Thoracic aorta (tissue), 2 donors: ENCODE measurements at regions not wholly inside any gene's neighbourhood (a gene's known extent, or its start where the extent isn't known, plus 50 kb on each side); places are given as distances from the start of the nearest gene placed in this dataset.

ENCODE experiments used
- ATAC-seq: fragments of 150-250 bp; one replicate; pipeline ENCODE4 v1.8.0; 2017; ENCODE audit warnings: low read depth; ENCODE audit not compliant: insufficient number of reproducible peaks, low FRiP score
- DNase-seq: peaks from one replicate; pipeline ENCODE4 v3.0.0-alpha.2; 2020; ENCODE audit warnings: low spot score
- H3K27ac ChIP-seq, 2 donors: fragments of 200-600 bp; sonication (generic); 1 replicate in 1 of 2; 2 replicates in 1 of 2; pipeline ENCODE4 v1.5.1; 2016; ENCODE audit warnings: mild to moderate bottlenecking in 2 of 2, moderate library complexity in 2 of 2
- H3K27me3 ChIP-seq: fragments of 200-600 bp; sonication (generic); replicated peaks from 2 replicates; pipeline ENCODE4 v1.6.0; 2016; ENCODE audit warnings: mild to moderate bottlenecking; ENCODE audit not compliant: insufficient read depth
- H3K36me3 ChIP-seq: fragments of 200-600 bp; sonication (generic); one replicate; pipeline ENCODE4 v1.5.1; 2016
- H3K4me1 ChIP-seq, 2 donors: fragments of 200-600 bp; sonication (generic); 1 replicate in 1 of 2; 2 replicates in 1 of 2; pipeline versions ENCODE4 v1.5.1 to v1.6.0; 2016; ENCODE audit warnings: low read depth in 2 of 2, mild to moderate bottlenecking in 1 of 2; ENCODE audit not compliant: control insufficient read depth in 1 of 2
- H3K4me3 ChIP-seq: fragments of 200-600 bp; sonication (generic); 2 replicates; pipeline ENCODE4 v1.5.1; 2016; ENCODE audit warnings: mild to moderate bottlenecking
- H3K9me3 ChIP-seq: fragments of 200-600 bp; sonication (generic); 2 replicates; pipeline ENCODE4 v1.5.1; 2016
- CTCF ChIP-seq: fragments of 200-600 bp; sonication (generic); IDR thresholded peaks from one replicate; pipeline ENCODE4 v1.5.1; 2019; ENCODE audit warnings: antibody characterized with exemption

- H3K9me3 ChIP-seq, result no peaks in the 10 kb centered on the region
- no peaks in the 10 kb centered on the region for H3K27me3 ChIP-seq
- H3K4me1 ChIP-seq, result no peaks in the 10 kb centered on the region
- DNase-seq (no peak), ATAC-seq (no peak)
- no peak for TF ChIP-seq CTCF
- no peaks in the 10 kb centered on the region for H3K36me3 ChIP-seq
- H3K27ac ChIP-seq, result no peak overlapping the region
- no peak overlapping the region for H3K4me3 ChIP-seq
Measured at GRCh38 chr11:110809417-110810199, 97.4 kb upstream of the ARHGAP20 start.

- ATAC-seq (no peak), DNase-seq (no peak)
- Histone ChIP-seq H3K9me3 (no peaks in the 10 kb centered on the region), H3K4me1 (no peaks in the 10 kb centered on the region), H3K4me3 (no peak overlapping the region), H3K27ac (no peak overlapping the region), H3K27me3 (no peaks in the 10 kb centered on the region), H3K36me3 (no peaks in the 10 kb centered on the region)
- no peak for TF ChIP-seq CTCF
Measured at GRCh38 chr11:110808248-110808647, 96.0 kb upstream of the ARHGAP20 start.

DNA sequence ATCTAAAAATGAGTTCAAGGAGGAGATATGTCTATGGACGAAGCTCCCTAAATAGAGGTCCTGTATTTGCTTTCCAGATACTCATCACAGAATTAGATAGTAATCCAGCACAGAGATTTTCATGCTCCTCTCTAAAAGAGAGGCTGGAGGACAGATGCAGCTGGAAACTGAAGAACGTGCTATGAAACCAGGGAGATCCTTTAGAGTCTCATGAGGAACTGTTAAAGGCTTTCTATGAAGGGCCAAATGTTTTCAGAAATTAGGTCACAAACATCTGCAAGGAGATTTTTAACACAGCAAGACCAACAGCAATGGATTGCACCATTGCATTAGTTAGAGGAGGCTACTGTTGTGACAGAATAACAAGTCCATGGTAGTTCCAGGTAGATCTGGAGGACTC lies 95.6 kb upstream of the ARHGAP20 start:
- ATAC-seq (no peak), DNase-seq (no peak)
- Histone ChIP-seq H3K27ac (no peak overlapping the region), H3K4me1 (no peaks in the 10 kb centered on the region), H3K36me3 (no peaks in the 10 kb centered on the region), H3K4me3 (no peak overlapping the region), H3K27me3 (no peaks in the 10 kb centered on the region), H3K9me3 (no peaks in the 10 kb centered on the region)
- TF ChIP-seq CTCF, result no peak

DNA sequence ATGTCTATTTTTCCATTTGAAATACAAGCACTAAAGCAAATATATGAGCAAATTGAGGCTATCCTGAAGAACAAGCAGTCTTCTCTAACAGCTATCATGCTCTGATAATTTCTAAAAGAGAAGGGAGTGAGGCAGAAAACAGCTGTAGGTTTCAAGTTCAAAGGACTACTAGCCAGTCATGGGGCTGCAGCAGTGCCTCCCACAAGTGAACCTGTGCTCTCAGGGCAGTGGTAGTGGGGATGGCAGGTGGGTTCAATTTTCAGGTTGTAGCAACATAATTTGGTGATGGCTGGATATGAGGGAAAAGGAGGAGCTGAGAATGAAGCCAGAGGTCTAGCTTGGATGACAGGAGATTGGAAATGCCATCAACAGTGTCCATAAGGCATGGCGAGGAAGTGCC lies 93.5 kb upstream of the ARHGAP20 start:
- no peak for TF ChIP-seq CTCF
- no peak overlapping the region for H3K4me3 ChIP-seq
- H3K27me3 ChIP-seq, result no peaks in the 10 kb centered on the region
- no peaks in the 10 kb centered on the region for H3K36me3 ChIP-seq
- no peaks in the 10 kb centered on the region for H3K9me3 ChIP-seq
- ATAC-seq, result no peak
- DNase-seq, result no peak
- H3K4me1 ChIP-seq, result no peaks in the 10 kb centered on the region
- H3K27ac ChIP-seq, result no peak overlapping the region

DNA sequence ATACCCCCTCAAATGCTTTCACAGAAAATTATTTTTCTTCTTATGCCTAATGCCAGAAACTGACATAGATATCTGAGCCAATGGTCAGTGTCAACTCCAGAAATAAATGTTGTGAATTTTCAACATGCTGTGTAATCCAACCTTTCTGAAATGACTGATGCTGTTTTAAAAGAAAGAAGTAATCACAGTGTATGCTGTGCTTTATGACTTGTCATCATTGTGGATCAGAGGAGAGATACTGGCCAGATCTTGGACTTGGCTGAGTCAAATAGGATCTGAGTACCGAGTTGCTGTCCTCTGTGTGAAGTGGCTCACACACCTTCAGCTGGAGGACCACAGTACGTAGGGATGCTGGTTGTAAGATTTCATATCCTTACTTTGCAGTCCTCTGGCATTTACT lies 89.9 kb upstream of the ARHGAP20 start:
- Histone ChIP-seq H3K4me1 (no peaks in the 10 kb centered on the region), H3K9me3 (no peaks in the 10 kb centered on the region), H3K36me3 (no peaks in the 10 kb centered on the region), H3K4me3 (no peak overlapping the region), H3K27me3 (no peaks in the 10 kb centered on the region), H3K27ac (no peak overlapping the region)
- ATAC-seq (no peak), DNase-seq (no peak)
- no peak for TF ChIP-seq CTCF
